ENCODE measurements at regions not wholly inside any gene's neighbourhood (a gene's known extent, or its start where the extent isn't known, plus 50 kb on each side); places are given as distances from the start of the nearest gene placed in this dataset.

- TF ChIP-seq CTCF (IDR thresholded peaks at IDR 0.05) (no peak), POLR2A (IDR thresholded peaks at IDR 0.05) (no peak)
Observed at GRCh38 chr14:89695846-89696245, 258.7 kb downstream of the EFCAB11 start.

All from body of pancreas (tissue), 4 donors.